ENCODE measurements at regions not wholly inside any gene's neighbourhood (a gene's known extent, or its start where the extent isn't known, plus 50 kb on each side); places are given as distances from the start of the nearest gene placed in this dataset.

GRCh38 chr2:129274038-129274415 lies 705.4 kb upstream of the RAB6C start:
- TF ChIP-seq POLR2A (IDR thresholded peaks at IDR 0.05) = no peak
- TF ChIP-seq, protein P1, sequence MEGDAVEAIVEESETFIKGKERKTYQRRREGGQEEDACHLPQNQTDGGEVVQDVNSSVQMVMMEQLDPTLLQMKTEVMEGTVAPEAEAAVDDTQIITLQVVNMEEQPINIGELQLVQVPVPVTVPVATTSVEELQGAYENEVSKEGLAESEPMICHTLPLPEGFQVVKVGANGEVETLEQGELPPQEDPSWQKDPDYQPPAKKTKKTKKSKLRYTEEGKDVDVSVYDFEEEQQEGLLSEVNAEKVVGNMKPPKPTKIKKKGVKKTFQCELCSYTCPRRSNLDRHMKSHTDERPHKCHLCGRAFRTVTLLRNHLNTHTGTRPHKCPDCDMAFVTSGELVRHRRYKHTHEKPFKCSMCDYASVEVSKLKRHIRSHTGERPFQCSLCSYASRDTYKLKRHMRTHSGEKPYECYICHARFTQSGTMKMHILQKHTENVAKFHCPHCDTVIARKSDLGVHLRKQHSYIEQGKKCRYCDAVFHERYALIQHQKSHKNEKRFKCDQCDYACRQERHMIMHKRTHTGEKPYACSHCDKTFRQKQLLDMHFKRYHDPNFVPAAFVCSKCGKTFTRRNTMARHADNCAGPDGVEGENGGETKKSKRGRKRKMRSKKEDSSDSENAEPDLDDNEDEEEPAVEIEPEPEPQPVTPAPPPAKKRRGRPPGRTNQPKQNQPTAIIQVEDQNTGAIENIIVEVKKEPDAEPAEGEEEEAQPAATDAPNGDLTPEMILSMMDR (IDR thresholded peaks at IDR 0.05) = no peak

Data from prostate gland (tissue), 2 donors.